GM19468 (cell line): ENCODE measurements at regions not wholly inside any gene's neighbourhood (a gene's known extent, or its start where the extent isn't known, plus 50 kb on each side); places are given as distances from the start of the nearest gene placed in this dataset.
"Not testable (repeated sequence)": the region's sequence is repeated elsewhere in the genome, so short reads cannot be mapped to it uniquely, and the experiment has no call there.

Experiments used
- ATAC-seq: cut with Tn5 transposase; IDR thresholded peaks from one replicate; pipeline ENCODE4 v1.9.1; 2021; ENCODE audit warnings: mild to moderate bottlenecking, moderate library complexity, moderate number of reproducible peaks; ENCODE audit not compliant: unreplicated experiment; ENCODE audit errors: extremely low read depth

GRCh38 chr3:153978006-153978405 lies 143.2 kb upstream of the ARHGEF26 start:
- ATAC-seq: no peak

DNA sequence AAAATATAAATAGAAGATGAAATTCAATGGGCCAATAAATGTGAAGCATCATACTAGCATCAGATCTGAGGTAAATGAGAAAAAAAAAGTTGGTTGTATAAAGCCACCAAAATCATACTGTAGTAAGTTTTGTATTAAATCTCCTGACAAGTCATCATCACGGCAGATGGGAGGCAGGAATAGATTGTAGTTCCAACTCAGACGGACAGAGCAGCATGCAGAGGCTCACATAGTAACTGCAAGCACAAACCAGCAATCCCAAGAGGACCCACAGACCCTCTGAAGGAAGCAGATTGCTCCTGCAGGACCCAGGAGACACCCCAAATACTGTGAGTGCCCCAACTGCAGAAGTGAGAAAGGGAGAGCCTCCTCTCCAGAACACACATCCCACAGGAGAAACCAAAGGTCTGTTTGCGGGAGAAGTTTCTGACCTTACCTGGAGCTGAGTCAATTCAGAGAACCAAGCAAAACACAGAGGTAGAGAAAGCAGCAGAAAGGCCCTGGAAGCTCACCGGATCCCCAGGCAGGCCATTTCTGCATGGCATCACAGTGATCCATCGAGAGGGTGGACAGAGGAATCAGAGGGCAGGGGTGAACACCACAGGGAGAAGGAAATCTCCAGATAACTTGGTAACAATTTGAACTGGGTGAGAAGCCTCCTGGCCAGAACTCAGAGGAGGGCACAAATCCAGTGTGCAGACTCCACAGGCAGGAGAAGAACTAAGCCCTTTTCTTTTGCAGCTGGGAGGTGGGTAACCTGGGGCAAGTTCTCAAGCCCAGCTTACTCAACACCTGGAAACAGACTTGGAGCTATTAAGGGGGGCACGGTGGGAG lies 141.6 kb upstream of the ARHGEF26 start:
- ATAC-seq: no peak

DNA sequence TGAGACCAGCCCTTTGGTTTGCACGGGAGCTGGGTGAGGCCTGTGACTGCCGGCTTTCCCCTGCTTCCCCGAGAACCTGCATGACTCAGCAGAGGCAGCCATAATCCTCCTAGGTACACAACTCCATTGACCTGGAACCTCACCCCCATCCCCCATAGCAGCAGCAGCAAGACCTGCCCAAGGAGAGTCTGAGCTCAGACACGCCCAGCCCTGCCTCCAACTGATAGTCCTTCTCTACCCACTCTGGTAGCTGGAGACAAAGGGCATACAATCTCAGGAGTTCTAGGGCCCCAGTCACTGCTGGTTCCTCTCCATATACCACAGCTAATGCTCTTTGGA lies 141.0 kb upstream of the ARHGEF26 start:
- no peak for ATAC-seq

GRCh38 chr3:153997364-153997763 lies 123.8 kb upstream of the ARHGEF26 start:
- ATAC-seq: not testable (repeated sequence)

- ATAC-seq: no peak
Observed at GRCh38 chr3:154003649-154004048, 117.5 kb upstream of the ARHGEF26 start.

DNA sequence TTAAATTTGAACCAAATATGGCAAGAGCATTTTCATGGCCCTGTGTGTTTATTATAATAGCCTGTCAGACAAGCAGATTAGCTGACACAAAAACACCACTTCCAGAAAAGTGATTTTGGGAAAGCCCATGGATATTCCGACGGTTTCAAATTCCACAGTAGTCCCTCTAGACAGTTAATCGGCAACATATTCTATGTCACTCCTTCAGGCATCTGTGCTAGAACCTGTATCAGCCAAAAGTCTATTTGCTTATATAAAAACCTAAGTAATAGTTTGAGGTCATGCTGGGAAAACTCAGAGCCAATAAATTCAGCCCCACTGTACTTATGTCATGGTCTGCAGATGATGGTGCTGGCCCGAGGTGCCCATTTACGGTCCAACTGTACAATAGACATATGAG lies 110.2 kb upstream of the ARHGEF26 start:
- no peak for ATAC-seq

- no peak for ATAC-seq
Observed at GRCh38 chr3:154013736-154014135, 107.5 kb upstream of the ARHGEF26 start.

DNA sequence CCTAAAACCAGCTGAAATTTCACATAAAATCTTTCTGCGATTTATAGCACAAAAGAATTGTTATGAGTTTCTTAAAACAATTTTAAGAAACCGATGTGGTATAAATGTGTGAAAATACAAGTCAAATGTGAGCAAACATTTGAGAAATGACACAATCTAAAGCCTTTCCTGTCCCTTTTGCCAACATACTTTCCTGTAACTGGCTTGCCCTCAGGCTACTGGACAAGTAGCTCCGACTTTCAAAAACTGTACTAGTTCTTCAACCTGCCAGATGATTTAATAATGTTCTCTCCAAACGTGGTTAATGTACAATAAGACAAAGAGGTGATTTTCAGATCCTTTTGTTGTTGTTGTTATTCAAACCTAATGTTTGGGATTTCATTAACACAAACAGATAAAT lies 105.9 kb upstream of the ARHGEF26 start:
- no peak for ATAC-seq

- no peak for ATAC-seq
Observed at GRCh38 chr3:154018100-154018696, 103.0 kb upstream of the ARHGEF26 start.

DNA sequence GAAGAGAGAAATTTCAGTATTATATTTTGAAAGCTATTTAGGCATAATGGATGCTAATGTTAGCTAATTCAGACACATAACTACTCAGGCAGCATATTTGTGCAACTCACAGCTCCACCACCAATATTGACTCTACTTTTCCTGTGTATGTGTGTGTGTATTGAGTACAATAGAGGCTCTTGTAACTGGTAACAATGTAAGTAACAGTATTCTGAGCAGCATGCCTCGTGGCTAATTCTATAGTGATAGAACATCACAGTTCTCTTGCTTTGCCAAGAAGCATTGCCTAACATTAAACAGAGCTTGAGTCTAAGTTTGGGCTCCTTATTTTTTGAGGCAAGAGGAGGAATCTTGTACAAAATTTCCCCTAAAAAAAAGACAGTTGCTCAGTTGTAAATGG lies 98.6 kb upstream of the ARHGEF26 start:
- ATAC-seq: no peak

- no peak for ATAC-seq
Observed at GRCh38 chr3:154023148-154023547, 98.0 kb upstream of the ARHGEF26 start.

- ATAC-seq: no peak
Observed at GRCh38 chr3:154025007-154025406, 96.2 kb upstream of the ARHGEF26 start.

- ATAC-seq: no peak
Observed at GRCh38 chr3:154029926-154030325, 91.3 kb upstream of the ARHGEF26 start.

- ATAC-seq: no peak
Observed at GRCh38 chr3:154034797-154035330, 86.3 kb upstream of the ARHGEF26 start.

DNA sequence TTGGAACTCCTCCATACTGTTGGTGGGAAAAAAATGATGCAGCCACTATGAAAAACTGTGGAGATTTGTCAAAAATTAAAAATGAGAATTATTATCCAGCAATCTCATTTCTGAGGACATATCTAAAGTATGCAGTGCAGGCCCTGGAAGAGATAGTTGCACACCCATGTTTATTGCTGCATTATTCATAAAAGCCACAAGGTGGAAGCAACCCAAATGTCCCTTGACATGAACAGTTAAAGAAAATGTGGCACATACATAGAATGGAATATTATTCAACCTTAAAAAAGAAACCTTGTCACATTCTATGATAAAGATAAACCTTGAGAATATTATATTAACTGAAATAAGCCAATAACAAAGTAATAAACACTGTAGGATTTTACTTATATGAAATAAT lies 80.9 kb upstream of the ARHGEF26 start:
- ATAC-seq: peak; percentile 61

GRCh38 chr3:154044671-154045070 lies 76.5 kb upstream of the ARHGEF26 start:
- ATAC-seq: no peak

DNA sequence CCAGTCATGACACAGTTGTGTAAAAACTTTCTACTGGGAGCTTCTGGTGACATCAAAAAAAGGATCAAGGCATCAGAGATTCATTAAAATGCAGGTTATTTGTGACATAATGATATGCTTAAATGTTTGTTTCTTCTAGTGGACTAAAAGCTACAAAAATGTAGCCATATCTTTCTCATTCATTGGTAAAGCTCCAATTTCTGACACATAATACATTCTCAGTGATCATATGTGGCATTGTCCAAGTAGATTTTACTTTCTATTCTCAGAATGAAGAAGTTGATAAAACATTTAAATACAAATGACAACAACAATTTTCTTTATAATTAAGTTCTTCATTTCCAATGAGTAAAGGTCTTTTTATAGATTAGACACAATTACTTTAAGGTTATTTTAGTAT lies 71.0 kb upstream of the ARHGEF26 start:
- ATAC-seq: no peak

DNA sequence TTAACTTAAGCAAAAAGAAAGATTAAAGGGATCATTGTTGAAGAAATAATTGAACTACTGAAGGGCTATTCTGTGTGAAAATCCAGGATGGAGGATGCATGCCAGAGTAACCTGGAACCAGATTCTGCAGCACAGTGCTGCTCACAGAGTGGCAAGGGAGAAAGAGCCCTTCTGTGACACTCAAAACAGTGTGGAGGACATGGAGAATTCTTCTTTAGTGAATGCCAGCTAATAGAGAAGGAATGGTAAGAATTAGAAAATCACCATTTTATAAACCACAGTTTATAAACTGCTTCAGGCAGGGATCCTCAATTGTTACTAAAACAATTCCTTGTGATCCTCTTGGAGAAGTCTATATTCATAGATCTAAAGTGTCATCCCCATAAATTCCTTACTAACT lies 70.4 kb upstream of the ARHGEF26 start:
- no peak for ATAC-seq

- ATAC-seq: no peak
Observed at GRCh38 chr3:154059833-154060232, 61.4 kb upstream of the ARHGEF26 start.

DNA sequence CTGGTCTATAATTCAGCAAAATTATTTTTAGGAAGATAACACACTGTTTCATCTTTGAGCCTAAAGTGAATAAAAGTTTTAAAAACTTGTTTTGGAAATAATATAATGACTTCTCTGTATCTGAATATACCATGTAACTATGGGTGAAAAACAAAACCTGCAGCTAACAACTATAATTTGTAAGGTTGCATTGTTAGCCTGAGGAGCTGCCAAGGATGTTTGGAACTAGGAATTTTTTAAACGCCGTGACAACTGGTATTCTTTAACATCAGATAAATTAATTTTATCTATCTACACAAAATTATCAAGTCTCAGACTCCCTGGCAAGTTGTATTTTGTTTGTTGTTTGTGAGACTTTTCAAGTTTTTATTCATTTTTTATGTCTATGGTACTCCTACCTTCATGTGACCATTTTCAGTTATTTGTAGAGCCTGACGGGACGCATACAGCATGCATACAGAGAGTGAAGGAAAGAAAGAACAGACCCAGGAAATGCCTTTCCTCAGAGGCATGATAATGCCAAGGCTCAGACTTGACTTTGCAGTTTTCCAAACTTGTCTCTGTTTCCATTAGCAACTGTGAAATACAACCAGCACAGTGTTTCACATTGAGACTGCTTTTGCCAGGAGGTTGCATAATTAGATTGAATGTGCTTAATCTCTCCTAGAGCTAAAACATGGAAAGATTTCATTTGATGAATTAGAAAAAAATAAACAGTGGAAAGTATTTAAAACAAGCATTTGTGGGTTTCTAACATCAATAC lies 60.8 kb upstream of the ARHGEF26 start:
- no peak for ATAC-seq

- no peak for ATAC-seq
Observed at GRCh38 chr3:154061001-154061370, 60.2 kb upstream of the ARHGEF26 start.
